Natural killer cell (primary cell): ENCODE measurements at regions not wholly inside any gene's neighbourhood (a gene's known extent, or its start where the extent isn't known, plus 50 kb on each side); places are given as distances from the start of the nearest gene placed in this dataset.
A peak's percentile ranks its signal among the peaks of the same experiment; 100 is the strongest.

Experiments
- ATAC-seq, 3 donors: fragments of 150-1000 bp in 2 of 3; fragments of 200-7000 bp in 1 of 3; cut with Tn5 transposase; 1 replicate in 1 of 3; 2 replicates in 2 of 3; pipeline ENCODE4 v1.10.0; 2021; ENCODE audit warnings: mild to moderate bottlenecking in 2 of 3, moderate library complexity in 2 of 3
- DNase-seq, 2 donors: peaks; one replicate each; pipeline versions ENCODE4 v3.0.0 to v3.0.0-alpha.2; 2013 to 2021; ENCODE audit warnings: mixed read lengths in 1 of 2
- H3K27ac ChIP-seq: one replicate; pipeline ENCODE4 v1.5.1; 2013; ENCODE audit warnings: mild to moderate bottlenecking, low read length
- H3K27me3 ChIP-seq: one replicate; pipeline ENCODE4 v1.6.1; 2013; ENCODE audit warnings: low read length; ENCODE audit not compliant: control insufficient read depth, insufficient read depth
- H3K36me3 ChIP-seq: one replicate; pipeline ENCODE4 v1.6.1; 2013; ENCODE audit warnings: low read length; ENCODE audit not compliant: control insufficient read depth, insufficient read depth
- H3K4me1 ChIP-seq: one replicate; pipeline ENCODE4 v1.6.1; 2013; ENCODE audit warnings: low read length; ENCODE audit not compliant: control insufficient read depth, insufficient read depth
- H3K4me3 ChIP-seq: one replicate; pipeline ENCODE4 v1.5.1; 2013; ENCODE audit warnings: low read length
- H3K9me3 ChIP-seq: one replicate; pipeline ENCODE4 v1.6.1; 2013; ENCODE audit warnings: low read length; ENCODE audit not compliant: control insufficient read depth, insufficient read depth
- H3K27ac Mint-ChIP-seq, 2 donors: one replicate each; pipeline ENCODE4 v1.8.0; 2022; ENCODE audit warnings: mild to moderate bottlenecking in 2 of 2, mixed read lengths in 2 of 2, moderate library complexity in 1 of 2
- H3K27me3 Mint-ChIP-seq, 2 donors: one replicate each; pipeline ENCODE4 v1.8.0; 2022; ENCODE audit warnings: low read depth in 2 of 2, mixed read lengths in 2 of 2
- H3K36me3 Mint-ChIP-seq: one replicate; pipeline ENCODE4 v1.8.0; 2022; ENCODE audit warnings: mixed read lengths
- H3K4me1 Mint-ChIP-seq, 2 donors: one replicate each; pipeline ENCODE4 v1.8.0; 2022; ENCODE audit warnings: mixed read lengths in 2 of 2
- H3K4me3 Mint-ChIP-seq: one replicate; pipeline ENCODE4 v1.8.0; 2022; ENCODE audit warnings: mild to moderate bottlenecking, moderate library complexity, mixed read lengths
- H3K9me3 Mint-ChIP-seq, 2 donors: one replicate each; pipeline ENCODE4 v1.8.0; 2022; ENCODE audit warnings: mixed read lengths in 2 of 2
- WGBS: methylation state at CpG from one replicate; pipeline ENCODE4 v1.1.7; 2013; ENCODE audit warnings: missing lambda C conversion rate; ENCODE audit not compliant: insufficient coverage; 5-methylcytosine and 5-hydroxymethylcytosine counted together
- intact Hi-C: fragments of 100-400 bp; cut with micrococcal nuclease; formaldehyde crosslinking; loops from one replicate; pipeline ENCODE4 v1.14.2; 2022
- TF ChIP-seq, protein P1 (sequence below): fragments of 200-600 bp; IDR thresholded peaks from one replicate; pipeline ENCODE4 v1.8.0; 2022; ENCODE audit warnings: antibody characterized with exemption

- H3K4me1 Mint-ChIP-seq = peaks cover 39 to 40% of the 10 kb centered on the region in 2 donors
- WGBS = under 1% methylated on average over 42 of the region's 43 CpGs
- peak overlapping the region; percentile 74 for H3K4me3 ChIP-seq
These were observed 114.9 kb upstream of the BTN3A2 start for GRCh38 chr6:26249957-26250697.

GRCh38 chr6:26250698-26251044 is 114.3 kb upstream of the BTN3A2 start:
- H3K4me1 ChIP-seq = peaks cover 16% of the 10 kb centered on the region
- Mint-ChIP-seq H3K4me3 (peak overlapping the region; percentile 98), H3K4me1 (peaks cover 39 to 40% of the 10 kb centered on the region in 2 donors), H3K9me3 (no peaks in the 10 kb centered on the region), H3K36me3 (no peaks in the 10 kb centered on the region), H3K27ac (peak overlapping the region; percentile 96 to 97), H3K27me3 (no peaks in the 10 kb centered on the region)
- H3K27ac ChIP-seq = peak overlapping the region; percentile 76
- DNase-seq (peak in 1 of 2 donors; percentile 81), ATAC-seq (peak in 2 of 3 donors; percentile 8 to 9)
- no peaks in the 10 kb centered on the region for H3K36me3 ChIP-seq
- H3K4me3 ChIP-seq = peak overlapping the region; percentile 74
- H3K9me3 ChIP-seq = no peaks in the 10 kb centered on the region
- H3K27me3 ChIP-seq = no peaks in the 10 kb centered on the region
- intact Hi-C loops = loop anchor here (1.0 to 2.0 kb wide), 5 partner anchors 10 to 46 kb away; a partner anchor contains a TSS
- WGBS = no CpG with 5 or more reads among the region's 9 CpGs
- TF ChIP-seq, protein P1, sequence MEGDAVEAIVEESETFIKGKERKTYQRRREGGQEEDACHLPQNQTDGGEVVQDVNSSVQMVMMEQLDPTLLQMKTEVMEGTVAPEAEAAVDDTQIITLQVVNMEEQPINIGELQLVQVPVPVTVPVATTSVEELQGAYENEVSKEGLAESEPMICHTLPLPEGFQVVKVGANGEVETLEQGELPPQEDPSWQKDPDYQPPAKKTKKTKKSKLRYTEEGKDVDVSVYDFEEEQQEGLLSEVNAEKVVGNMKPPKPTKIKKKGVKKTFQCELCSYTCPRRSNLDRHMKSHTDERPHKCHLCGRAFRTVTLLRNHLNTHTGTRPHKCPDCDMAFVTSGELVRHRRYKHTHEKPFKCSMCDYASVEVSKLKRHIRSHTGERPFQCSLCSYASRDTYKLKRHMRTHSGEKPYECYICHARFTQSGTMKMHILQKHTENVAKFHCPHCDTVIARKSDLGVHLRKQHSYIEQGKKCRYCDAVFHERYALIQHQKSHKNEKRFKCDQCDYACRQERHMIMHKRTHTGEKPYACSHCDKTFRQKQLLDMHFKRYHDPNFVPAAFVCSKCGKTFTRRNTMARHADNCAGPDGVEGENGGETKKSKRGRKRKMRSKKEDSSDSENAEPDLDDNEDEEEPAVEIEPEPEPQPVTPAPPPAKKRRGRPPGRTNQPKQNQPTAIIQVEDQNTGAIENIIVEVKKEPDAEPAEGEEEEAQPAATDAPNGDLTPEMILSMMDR = no peak

More at GRCh38 chr6:26249957-26250697, 114.9 kb upstream of the BTN3A2 start:
- peak overlapping the region; percentile 98 for H3K4me3 Mint-ChIP-seq
- no peaks in the 10 kb centered on the region for H3K27me3 Mint-ChIP-seq
- TF ChIP-seq, protein P1 = peak; percentile 44
- peak; percentile 62 to 89 for DNase-seq
- H3K36me3 ChIP-seq = no peaks in the 10 kb centered on the region
- no peaks in the 10 kb centered on the region for H3K36me3 Mint-ChIP-seq
- H3K27ac Mint-ChIP-seq = peak overlapping the region; percentile 96 to 97
- ATAC-seq = peak; percentile 64 to 79 (median 68)
- H3K9me3 Mint-ChIP-seq = no peaks in the 10 kb centered on the region
- H3K27ac ChIP-seq = peak overlapping the region; percentile 70
- peaks cover 16% of the 10 kb centered on the region for H3K4me1 ChIP-seq
- H3K9me3 ChIP-seq = no peaks in the 10 kb centered on the region
- intact Hi-C loops = loop anchor here (1.0 to 2.0 kb wide), 5 partner anchors 10 to 45 kb away; a partner anchor contains a TSS
- no peaks in the 10 kb centered on the region for H3K27me3 ChIP-seq

GRCh38 chr6:26251354-26252076 is 113.5 kb upstream of the BTN3A2 start:
- DNase-seq (peak; percentile 61 to 82), ATAC-seq (peak; percentile 56 to 64 (median 58))
- Histone ChIP-seq H3K27me3 (no peaks in the 10 kb centered on the region), H3K36me3 (no peaks in the 10 kb centered on the region), H3K27ac (peak overlapping the region; percentile 76), H3K4me1 (peaks cover 16% of the 10 kb centered on the region), H3K9me3 (no peaks in the 10 kb centered on the region), H3K4me3 (peak overlapping the region; percentile 74)
- Mint-ChIP-seq H3K27me3 (no peaks in the 10 kb centered on the region), H3K4me3 (peak overlapping the region; percentile 98), H3K36me3 (no peaks in the 10 kb centered on the region), H3K9me3 (no peaks in the 10 kb centered on the region), H3K4me1 (peaks cover 39 to 40% of the 10 kb centered on the region in 2 donors), H3K27ac (peak overlapping the region; percentile 96 to 97)
- TF ChIP-seq, protein P1 = no peak
- WGBS = under 1% methylated on average over 32 of the region's 32 CpGs
- intact Hi-C loops = loop anchor here (2.0 kb wide), 3 partner anchors 33 to 47 kb away; a partner anchor contains a TSS
